ENCODE measurements at regions not wholly inside any gene's neighbourhood (a gene's known extent, or its start where the extent isn't known, plus 50 kb on each side); places are given as distances from the start of the nearest gene placed in this dataset.

DNA sequence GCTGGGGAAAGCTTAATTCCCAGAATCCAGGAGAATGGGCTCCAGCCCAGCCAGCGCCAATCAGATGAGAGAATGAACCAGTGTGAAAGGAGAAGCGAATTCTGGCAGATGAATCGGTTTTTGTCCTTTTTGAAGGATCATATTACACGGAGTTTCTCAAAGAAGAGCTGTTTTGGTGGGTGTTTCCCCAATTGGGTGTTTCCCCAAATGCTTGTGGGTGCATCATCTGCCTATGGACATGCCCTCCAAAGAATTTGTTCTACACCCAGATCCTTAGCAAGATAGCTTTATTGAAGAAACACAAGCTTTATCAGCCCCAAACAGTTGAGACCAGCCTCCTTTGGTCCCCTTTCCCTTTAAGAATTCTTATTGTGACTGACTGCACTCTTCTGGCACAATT is 186.5 kb upstream of the GPR26 start (continued):
- TF ChIP-seq THRB (CRISPR knock-in tag; conservative IDR thresholded peaks at IDR 0.05) (no peak), NR4A1 (CRISPR knock-in tag; IDR thresholded peaks at IDR 0.05) (no peak), NR4A1 (tag; IDR thresholded peaks at IDR 0.05) (no peak), RBM15 (IDR thresholded peaks at IDR 0.05; ENCODE audit: insufficient read depth, low read length) (no peak), MED1 (CRISPR knock-in tag; IDR thresholded peaks at IDR 0.05; ENCODE audit: borderline replicate concordance) (no peak)

GRCh38 chr10:123480344-123480743 is 185.8 kb upstream of the GPR26 start:
- Histone ChIP-seq H3K9me3 (replicated peaks; ENCODE audit: control insufficient read depth, insufficient read depth, low read depth, low read length) (no peaks in the 10 kb centered on the region), H3K27ac (ENCODE audit: extremely low read depth, low read depth, low read length) (no peak overlapping the region), H2AFZ (ENCODE audit: low read depth, low read length) (no peak overlapping the region), H3K4me2 (ENCODE audit: insufficient read depth, low read length) (no peak overlapping the region), H4K20me1 (replicated peaks; ENCODE audit: control insufficient read depth, insufficient read depth, low read length) (no peaks in the 10 kb centered on the region), H3K27me3 (ENCODE audit: control insufficient read depth in 2 of 2, insufficient read depth in 2 of 2, low read length in 2 of 2) (peaks cover 0 to 10% of the 10 kb centered on the region in 2 experiments; a peak in 3 of 5 replicates), H3K4me1 (replicated peaks in 1 of 2; ENCODE audit: control insufficient read depth in 2 of 2, insufficient read depth in 2 of 2, low read length in 2 of 2) (no peaks in the 10 kb centered on the region; a peak in 1 of 5 replicates), H3K4me3 (no peak overlapping the region), H3K9ac (ENCODE audit: insufficient read depth in 1 of 2, low read depth in 2 of 2, low read length in 2 of 2) (no peak overlapping the region), H3K36me3 (ENCODE audit: control insufficient read depth, insufficient read depth, low read length) (no peaks in the 10 kb centered on the region), H3K9me1 (ENCODE audit: control insufficient read depth, insufficient read depth, low read length) (no peaks in the 10 kb centered on the region), H3K79me2 (ENCODE audit: control insufficient read depth, insufficient read depth, low read length) (no peaks in the 10 kb centered on the region)
- in situ Hi-C loops (cut with MboI) (no loop called here), intact Hi-C loops (cut with micrococcal nuclease) (no loop called here)
- no peak for DNase-seq (ENCODE audit: extremely low read depth in 1 of 4, low spot score in 3 of 4)
- ChIA-PET POLR2A (no interaction called here), CTCF (ENCODE audit: low intra/inter-chr PET ratio) (no interaction called here)
- no peak for TF ChIP-seq ZNF239 (CRISPR knock-in tag; IDR thresholded peaks at IDR 0.05)
- no peak for TF ChIP-seq NR3C1 (CRISPR knock-in tag; IDR thresholded peaks at IDR 0.05)
- TF ChIP-seq ZBTB2 (IDR thresholded peaks at IDR 0.05), result no peak
- FAIRE-seq, result no peak
- BruUV-seq (replicated peaks), result no TSS peak
- WGBS (ENCODE audit: insufficient coverage, low coverage, missing lambda C conversion rate), result 0% methylated on average over 4 of the region's 4 CpGs
- no peak for ATAC-seq
